SHP77 (cell line): ENCODE measurements at regions not wholly inside any gene's neighbourhood (a gene's known extent, or its start where the extent isn't known, plus 50 kb on each side); places are given as distances from the start of the nearest gene placed in this dataset.
A peak's percentile ranks its signal among the peaks of the same experiment; 100 is the strongest.
"Not testable (repeated sequence)": the region's sequence is repeated elsewhere in the genome, so short reads cannot be mapped to it uniquely, and the experiment has no call there.

Source experiments
- DNase-seq, 2 experiments: peaks; one replicate each; lab custom pipeline; 2025; lab: John Stamatoyannopoulos, UW

DNA sequence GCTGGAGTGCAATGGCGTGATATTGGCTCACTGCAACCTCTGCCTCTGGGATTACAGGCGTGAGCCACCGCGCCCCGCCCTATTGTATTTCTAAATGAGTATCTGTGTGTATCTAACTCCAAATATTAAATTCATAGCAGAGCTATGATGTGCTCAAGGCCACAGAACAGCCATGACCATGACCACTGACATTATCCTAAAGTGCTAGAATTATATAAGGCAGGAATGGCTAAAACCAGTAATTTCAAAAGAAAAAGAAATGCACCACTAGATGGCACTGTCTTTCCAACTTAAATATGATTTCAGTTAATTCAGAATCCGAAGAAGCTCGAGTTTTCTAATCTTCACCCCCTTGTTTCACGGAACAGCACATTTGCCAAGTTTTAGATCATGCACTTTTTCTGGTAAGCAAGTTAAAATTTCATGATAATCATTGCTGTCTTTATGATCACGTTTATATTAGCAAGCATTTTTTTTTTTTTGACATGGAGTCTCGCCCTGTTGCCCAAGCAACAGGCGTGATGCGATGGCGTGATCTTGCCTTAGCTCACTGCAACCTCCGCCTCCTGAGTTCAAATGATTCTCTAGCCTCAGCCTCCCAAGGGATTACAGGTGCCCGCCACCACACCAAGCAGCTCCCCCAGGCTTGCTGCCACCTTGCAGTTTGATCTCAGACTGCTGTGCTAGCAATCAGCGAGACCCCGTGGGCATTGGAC lies 65.3 kb downstream of the OR13A1 start:
- DNase-seq = peak; percentile 37 to 44

DNA sequence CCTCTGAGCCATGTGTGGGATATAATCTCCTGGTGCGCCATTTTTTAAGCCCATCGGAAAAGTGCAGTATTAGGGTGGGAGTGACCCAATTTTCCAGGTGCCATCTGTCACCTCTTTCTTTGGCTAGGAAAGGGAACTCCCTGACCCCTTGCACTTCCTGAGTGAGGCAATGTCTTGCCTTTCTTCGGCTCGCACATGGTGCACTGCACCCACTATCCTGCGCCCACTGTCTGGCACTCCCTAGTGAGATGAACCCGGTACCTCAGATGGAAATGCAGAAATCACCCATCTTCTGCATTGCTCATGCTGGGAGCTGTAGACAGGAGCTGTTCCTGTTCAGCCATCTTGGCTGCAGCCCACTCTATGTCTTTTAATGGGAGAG lies 64.7 kb downstream of the OR13A1 start:
- DNase-seq = not testable (repeated sequence)
